GM21786 (cell line): ENCODE measurements at regions not wholly inside any gene's neighbourhood (a gene's known extent, or its start where the extent isn't known, plus 50 kb on each side); places are given as distances from the start of the nearest gene placed in this dataset.
A peak's percentile ranks its signal among the peaks of the same experiment; 100 is the strongest.
"Not testable (repeated sequence)": the region's sequence is repeated elsewhere in the genome, so short reads cannot be mapped to it uniquely, and the experiment has no call there.

ENCODE experiments used
- ATAC-seq: cut with Tn5 transposase; IDR thresholded peaks from one replicate; pipeline ENCODE4 v1.9.1; 2021; ENCODE audit not compliant: unreplicated experiment

DNA sequence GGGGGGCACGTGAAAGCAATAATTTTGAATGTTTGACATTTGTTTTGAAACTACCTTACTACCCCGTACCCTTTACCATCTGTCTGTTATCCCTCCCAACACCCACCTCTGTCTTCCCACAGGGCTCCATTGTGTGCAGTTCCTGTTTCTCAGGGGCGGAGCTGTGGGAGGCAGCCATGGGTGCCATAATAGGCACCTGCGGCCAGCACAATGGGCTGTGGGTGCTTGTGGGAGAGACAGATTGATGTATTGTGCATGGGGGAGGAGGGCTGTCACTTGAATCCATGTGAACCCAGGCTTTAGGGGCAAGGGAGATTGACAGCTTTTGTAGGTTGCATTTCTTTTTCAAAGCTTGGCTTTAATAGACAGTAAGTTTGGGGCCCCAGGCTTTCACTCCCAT, 122.6 kb upstream of the CXorf66 start:
- ATAC-seq, result no peak

DNA sequence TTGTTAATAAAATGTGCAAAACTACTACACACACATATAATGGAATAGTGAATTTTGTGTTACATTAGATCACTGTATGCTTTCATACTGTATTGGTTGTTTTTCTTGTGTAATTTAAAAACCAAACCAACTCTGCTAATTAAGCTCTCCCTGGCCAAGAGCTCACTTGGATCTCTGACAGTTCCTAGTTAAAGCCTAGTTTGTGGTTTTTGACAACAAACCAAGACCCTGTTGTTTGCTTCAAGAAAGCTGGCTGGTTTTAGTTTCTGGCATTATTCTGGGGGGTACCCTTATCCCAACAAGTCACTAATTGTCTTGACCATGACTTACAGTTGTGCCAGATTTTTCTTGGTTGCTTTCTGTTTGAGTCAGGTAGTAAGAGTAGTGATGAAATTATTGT, 121.4 kb upstream of the CXorf66 start:
- ATAC-seq, result no peak

DNA sequence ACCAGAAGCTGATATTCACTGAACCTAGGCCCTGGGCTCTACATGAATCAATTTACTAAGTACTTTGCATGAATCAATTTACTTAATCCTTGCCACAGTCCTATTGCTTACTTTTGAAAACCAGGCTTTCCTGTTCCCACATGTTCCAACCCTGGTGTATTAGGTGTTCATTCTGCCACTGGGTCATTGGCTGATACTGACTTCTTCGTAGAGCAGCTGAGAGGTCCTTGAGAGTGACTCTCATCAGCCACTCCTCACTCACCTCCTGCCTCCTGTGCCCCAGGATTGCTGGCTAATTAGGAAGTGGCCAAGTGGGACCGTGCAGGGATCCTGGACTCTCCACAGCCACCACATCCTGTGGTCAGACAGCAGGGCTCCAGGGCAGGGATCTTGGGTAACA, 109.5 kb upstream of the CXorf66 start:
- ATAC-seq, result not testable (repeated sequence)

DNA sequence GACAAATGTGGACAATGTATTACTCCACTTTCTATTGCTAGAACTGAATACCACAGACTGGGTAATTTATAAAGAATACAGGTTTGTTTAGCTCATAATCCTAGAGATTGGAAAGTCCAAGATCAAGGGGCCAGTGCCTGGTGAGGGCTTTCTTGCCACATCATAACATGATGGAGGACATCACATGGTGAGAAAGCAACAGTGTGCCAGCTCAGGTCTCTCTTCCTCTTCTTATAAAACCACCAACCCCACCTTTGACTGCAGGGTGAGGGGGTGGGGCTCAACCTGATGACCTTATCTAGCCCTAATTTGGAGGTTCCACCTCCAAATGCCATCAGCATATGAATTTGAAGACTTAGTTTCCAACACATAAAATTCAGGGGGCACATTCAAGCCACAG, 105.7 kb upstream of the CXorf66 start:
- no peak for ATAC-seq

DNA sequence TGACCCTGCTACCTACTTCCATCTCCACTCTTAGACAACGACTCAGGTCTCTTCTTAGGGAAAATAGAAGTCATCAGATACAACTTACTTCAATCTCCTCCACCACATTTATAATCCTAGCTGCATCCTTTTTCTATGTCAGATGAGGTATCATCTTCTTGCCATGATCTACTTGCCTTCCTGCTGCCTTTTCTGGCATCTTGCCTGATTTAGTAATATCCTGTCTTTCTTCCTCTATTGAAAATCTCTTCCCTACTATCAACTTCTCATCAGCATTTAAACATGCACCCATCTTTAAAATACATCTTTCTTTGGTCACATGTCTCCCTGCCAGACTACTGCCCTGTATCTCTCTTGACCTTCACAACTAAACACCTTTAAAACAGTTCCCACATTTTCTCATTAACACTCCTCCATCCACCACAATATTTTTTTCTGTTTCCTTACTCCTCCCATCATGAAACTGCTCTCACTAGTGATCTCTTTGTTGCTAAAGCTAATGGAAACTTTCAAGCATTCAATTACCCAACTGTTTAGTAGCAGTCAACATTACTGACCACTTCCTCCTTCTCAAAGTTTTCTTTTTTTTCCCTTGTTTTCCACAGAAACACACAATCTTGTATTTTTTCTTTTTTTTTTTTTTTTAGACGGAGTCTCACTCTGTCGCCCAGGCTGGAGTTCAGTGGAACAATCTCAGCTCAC, 100.8 kb upstream of the CXorf66 start:
- ATAC-seq, result no peak

DNA sequence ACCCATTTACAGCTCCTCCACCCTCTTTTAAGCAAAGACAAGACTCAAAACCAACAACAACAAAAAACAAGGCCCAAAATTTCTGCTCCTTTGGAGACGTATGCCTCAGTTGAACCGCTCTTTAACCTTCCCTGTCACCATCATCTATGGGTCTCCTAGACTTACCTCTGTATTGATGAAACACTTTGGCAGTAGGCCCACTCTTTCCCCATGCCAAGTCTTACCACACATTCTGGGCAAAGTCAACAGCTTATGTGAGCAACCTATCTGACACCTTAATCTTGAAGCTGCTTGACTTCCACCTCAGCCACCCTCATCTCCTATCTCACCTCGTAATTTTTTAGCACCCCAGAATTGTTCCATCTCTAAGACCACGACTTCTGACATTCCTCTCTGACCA, 99.7 kb upstream of the CXorf66 start:
- no peak for ATAC-seq

DNA sequence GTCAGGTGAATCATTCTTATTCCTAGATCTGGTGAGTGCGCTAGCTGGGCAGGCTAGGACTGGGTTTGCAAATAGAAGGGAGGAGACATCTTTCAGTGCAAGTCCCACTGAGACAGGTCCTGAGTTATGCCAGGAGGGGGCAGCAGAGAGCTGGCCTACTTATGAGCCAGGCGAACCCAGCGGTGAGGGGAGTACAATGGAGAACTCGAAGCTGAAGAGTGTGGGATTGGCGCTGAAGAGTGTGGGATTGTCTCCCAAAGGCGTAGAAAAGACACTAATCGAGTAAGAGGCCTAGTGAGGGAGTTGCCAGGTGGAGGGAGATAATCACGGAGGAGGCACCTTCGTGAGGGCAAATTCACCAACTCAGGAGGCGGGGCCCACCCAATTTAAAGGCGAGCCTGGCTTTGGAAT, 91.7 kb upstream of the CXorf66 start:
- ATAC-seq, result peak; percentile 96

DNA sequence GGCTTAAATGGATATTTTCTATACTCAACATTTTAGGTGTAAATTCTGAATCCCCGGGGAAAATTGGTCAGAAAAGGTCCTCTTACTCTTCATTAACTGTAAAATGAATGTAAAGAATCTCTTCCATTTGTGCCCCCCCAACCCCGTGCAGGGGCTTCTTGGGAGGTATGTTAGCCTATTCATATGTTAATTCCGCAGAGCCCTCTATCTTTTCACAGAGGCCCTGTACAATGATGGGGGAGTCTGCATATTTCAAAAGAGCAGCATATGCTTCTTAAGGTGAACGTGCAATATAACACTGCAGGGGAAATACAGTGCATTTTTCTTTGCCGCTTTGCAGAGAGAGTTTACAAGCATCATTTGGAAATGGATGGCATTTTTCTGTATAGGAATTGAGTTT, 88.5 kb upstream of the CXorf66 start:
- ATAC-seq, result no peak

DNA sequence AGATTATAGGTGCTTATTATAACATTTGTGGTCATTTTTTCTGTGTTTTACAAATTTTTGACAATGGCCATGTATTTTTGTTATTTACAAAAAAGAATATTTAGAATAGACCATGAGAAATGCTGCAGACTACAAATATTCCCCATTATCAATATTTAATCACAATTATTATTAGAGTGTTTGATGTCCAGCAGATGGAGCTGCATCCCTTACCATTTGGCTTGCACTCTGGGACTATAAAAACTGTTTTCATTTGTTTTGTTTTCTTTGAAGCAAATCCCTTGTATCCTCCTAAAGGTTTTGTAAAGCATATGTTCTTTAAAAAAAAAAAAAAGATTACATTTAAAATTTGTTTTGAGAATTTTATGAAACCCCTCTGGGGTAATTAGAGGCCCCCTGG, 85.6 kb upstream of the CXorf66 start:
- no peak for ATAC-seq

DNA sequence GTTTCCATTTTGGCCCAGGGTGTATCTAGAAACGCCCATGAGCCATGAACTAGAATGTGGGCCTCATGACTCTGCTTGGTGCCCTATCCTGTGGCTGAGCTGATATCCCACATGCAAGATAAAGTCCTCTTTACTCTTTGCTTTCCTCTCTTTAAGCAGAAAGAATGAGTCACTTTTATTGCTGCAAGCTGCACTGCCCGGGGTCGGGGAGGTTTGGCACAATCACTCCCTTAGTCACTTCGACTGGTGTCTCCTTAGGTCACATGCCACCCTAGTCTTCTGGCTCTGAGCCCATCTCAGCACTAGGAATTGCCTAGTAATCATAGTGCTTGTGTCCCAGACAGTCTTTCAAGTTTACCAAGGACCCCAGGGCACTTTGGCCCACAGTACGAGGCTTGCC, 75.1 kb upstream of the CXorf66 start:
- ATAC-seq, result no peak

DNA sequence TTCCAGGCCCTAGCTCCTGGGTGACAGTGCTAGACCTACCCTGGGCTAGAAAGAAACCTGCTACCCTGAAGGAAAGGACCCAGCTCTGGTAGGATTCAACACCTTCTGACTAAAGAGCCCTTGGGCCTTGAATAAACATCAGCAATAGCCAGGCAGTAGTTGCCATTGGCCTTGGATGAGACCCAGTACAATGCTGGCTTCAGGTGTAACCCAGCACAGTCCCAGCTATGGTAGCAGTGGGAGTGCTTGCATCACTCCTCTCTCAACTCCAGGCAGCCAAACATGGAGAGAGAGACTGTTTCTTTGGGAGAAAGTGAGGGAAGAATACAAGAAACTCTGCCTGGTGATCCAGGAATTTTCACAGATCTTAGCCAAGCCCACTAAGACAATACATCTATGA, 73.5 kb upstream of the CXorf66 start:
- ATAC-seq, result no peak

DNA sequence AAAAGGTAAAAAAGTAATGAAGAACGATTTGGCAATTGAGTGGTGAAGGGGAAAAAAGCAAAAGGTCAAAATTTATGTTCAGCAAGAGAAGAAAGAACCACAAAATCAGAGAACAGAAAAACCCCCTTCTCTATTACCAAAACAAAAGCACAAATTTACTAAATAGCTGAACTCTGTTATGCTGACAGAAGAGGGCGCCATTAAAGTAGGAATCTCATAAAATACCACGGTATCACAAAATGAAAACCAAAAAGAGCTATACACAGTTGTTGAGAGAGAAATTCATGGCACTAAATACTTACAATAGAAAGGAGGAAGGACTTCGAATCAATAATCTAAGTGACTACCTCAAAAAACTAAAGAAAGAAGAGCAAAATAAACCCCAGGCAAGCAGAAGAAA, 69.6 kb upstream of the CXorf66 start:
- ATAC-seq, result no peak

DNA sequence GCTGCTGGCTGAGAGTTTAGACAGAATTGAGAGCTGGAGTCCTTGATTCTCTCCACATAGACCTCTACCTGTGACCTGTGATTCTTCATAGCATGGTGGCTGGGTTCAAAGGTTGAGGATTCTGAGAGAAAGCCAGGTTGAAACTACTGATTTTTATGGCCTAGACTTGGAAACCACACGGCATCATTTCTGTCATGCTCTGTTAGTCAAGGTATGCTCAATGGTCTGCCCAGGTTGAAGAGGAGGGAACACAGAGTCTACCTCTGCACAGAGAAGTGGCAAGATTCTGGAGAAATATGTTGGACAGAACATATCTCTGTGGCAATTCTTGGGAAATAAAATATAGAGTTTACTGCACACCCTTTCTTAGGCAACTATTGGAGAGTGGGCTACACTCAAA, 57.2 kb upstream of the CXorf66 start:
- no peak for ATAC-seq

DNA sequence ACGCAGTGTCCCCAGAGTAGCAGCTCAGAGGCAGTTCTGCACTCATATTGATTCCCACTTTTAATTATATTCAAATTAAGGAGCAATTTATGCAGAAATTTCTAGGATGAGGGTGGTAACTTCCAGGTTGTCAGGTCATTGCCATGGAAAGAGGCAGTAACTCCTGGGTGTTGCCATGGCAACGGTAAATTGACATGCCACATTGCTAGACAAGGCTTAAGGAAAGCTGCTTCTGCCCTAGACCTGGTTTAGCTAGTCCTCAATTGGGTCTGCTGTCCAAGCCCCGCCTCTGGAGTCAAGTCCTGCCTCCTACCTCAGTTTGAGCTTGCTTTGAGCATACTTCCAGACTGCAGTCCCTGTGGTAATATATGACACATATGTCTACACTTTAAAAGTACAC, 53.8 kb upstream of the CXorf66 start:
- not testable (repeated sequence) for ATAC-seq
